SK-N-SH (cell line): ENCODE measurements at regions not wholly inside any gene's neighbourhood (a gene's known extent, or its start where the extent isn't known, plus 50 kb on each side); places are given as distances from the start of the nearest gene placed in this dataset.

ENCODE experiments used
- NRF1 ChIP-seq: IDR thresholded peaks from 2 replicates; pipeline ENCODE4 v1.6.1; 2012; ENCODE audit warnings: low read depth, mild to moderate bottlenecking, low read length
- POLR2AphosphoS5 ChIP-seq: IDR thresholded peaks from 2 replicates; pipeline ENCODE4 v1.6.1; 2012; ENCODE audit warnings: low read depth, low read length
- TF ChIP-seq, protein P1 (sequence below): IDR thresholded peaks from 2 replicates; pipeline ENCODE4 v1.4.0; 2012; ENCODE audit warnings: low read depth

DNA sequence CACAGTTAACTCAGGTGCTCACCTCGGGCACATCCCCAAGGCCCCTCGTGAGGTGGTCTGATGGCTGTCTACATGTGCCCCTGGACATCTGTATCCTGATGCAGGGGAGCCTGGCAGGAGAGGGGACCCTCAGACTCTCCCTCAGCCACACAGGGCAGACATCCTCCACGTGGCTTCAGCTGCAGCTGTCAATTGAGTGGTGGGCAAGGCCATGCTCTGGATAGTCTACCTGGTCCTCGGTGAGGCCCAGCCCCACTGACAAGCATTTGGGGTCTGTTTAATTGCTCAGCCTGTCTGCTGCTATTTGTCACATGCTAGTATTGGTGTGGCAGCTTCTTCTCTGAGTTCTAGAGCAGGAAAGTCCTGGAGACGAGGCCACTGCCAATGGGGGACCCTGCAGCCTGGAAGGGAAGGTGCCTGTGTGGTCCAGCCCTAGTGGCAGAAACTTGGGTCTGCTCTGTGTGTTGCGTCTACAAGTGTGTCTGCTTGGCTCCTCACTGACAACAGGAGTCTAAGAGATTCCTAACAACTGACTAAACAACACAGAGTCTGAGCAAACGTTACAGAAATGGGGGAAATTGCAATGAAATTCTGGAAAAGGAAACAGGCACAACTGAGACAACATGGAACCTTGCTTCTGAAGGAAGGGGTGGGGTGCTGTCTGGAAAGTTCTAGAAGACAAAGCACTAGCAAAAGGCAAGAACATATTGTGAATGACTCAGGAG lies 59.3 kb upstream of the IGFBP3 start:
- TF ChIP-seq POLR2AphosphoS5 (no peak), NRF1 (no peak)
- TF ChIP-seq, protein P1, sequence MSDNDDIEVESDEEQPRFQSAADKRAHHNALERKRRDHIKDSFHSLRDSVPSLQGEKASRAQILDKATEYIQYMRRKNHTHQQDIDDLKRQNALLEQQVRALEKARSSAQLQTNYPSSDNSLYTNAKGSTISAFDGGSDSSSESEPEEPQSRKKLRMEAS = no peak; the same call in 1 of the 2 replicates
